GM12892 (cell line): ENCODE measurements at regions not wholly inside any gene's neighbourhood (a gene's known extent, or its start where the extent isn't known, plus 50 kb on each side); places are given as distances from the start of the nearest gene placed in this dataset.

Experiments
- POLR2A ChIP-seq: IDR thresholded peaks from 2 replicates; pipeline ENCODE4 v1.6.1; 2011; ENCODE audit warnings: low read depth, low read length, control low read depth
- POLR2AphosphoS5 ChIP-seq: IDR thresholded peaks from 2 replicates; pipeline ENCODE4 v1.6.1; 2011; ENCODE audit warnings: low read depth, low read length, control low read depth
- TAF1 ChIP-seq: IDR thresholded peaks from 2 replicates; pipeline ENCODE4 v1.6.1; 2011; ENCODE audit warnings: low read depth, mild to moderate bottlenecking, control low read depth, low read length, borderline replicate concordance

- TF ChIP-seq POLR2AphosphoS5 (no peak), POLR2A (no peak), TAF1 (no peak)
Measured at GRCh38 chr6:2433266-2433665, 187.9 kb upstream of the GMDS start.
